Tibial artery (tissue), 4 donors: ENCODE measurements at regions not wholly inside any gene's neighbourhood (a gene's known extent, or its start where the extent isn't known, plus 50 kb on each side); places are given as distances from the start of the nearest gene placed in this dataset.

Experiments
- DNase-seq, 2 donors: peaks; one replicate each; pipeline ENCODE4 v3.0.0-alpha.2; 2019
- H3K27ac ChIP-seq, 2 donors: fragments of 200-600 bp; sonication (generic) in 1 of 2; 1 replicate in 1 of 2; 2 replicates in 1 of 2; pipeline ENCODE4 v1.5.1; 2018 to 2019; ENCODE audit warnings: mild to moderate bottlenecking in 1 of 2
- H3K27me3 ChIP-seq, 2 donors: fragments of 200-600 bp; sonication (generic) in 1 of 2; one replicate each; pipeline versions ENCODE4 v1.5.1 to v1.6.0; 2016 to 2019
- H3K36me3 ChIP-seq, 3 donors: fragments of 200-600 bp; sonication (generic) in 2 of 3; one replicate each; pipeline ENCODE4 v1.5.1; 2016 to 2019; ENCODE audit warnings: mild to moderate bottlenecking in 2 of 3
- H3K4me1 ChIP-seq, 4 donors: fragments of 200-600 bp; sonication (generic) in 2 of 4; 1 replicate in 3 of 4; 2 replicates in 1 of 4; pipeline ENCODE4 v1.5.1; 2016 to 2019
- H3K4me3 ChIP-seq, 2 donors: fragments of 200-600 bp; sonication (generic) in 1 of 2; 1 replicate in 1 of 2; 2 replicates in 1 of 2; pipeline ENCODE4 v1.5.1; 2018 to 2019; ENCODE audit warnings: mild to moderate bottlenecking in 2 of 2
- H3K9me3 ChIP-seq, 3 donors: fragments of 200-600 bp; sonication (generic) in 1 of 3; one replicate each; pipeline ENCODE4 v1.5.1; 2016 to 2019
- intact Hi-C: fragments of 100-400 bp; cut with DNase I; formaldehyde crosslinking; loops from one replicate; pipeline ENCODE4 v1.15.0; 2023; ENCODE audit warnings: low total_unique reads
- TF ChIP-seq, protein P1 (sequence below), 2 experiments: fragments of 200-600 bp in 1 of 2; fragments of 450-650 bp in 1 of 2; IDR thresholded peaks; one replicate each; pipeline ENCODE4 v1.5.1; 2017 to 2019; ENCODE audit warnings: antibody characterized with exemption in 2 of 2, mild to moderate bottlenecking in 1 of 2, moderate library complexity in 1 of 2

DNA sequence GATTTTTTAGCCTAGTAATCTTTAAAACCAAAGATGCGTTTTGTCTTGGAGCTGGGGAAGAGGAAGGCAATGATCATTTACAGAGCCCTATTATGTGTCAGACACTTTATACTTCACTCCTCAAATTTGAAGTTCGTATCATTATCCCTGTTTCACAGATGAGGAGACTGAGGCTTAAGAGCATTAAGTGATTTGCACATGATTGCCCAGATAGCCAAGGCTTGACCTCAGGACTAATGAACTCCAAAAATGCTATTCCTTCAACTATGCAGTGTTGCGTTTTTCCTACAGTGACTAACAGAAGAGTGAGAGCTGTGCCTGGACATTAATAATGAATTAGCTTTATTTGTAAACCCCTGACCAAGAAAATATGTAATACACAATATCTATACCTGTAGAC is 136.8 kb upstream of the EEA1 start:
- H3K4me3 ChIP-seq, result no peak overlapping the region
- TF ChIP-seq, protein P1, sequence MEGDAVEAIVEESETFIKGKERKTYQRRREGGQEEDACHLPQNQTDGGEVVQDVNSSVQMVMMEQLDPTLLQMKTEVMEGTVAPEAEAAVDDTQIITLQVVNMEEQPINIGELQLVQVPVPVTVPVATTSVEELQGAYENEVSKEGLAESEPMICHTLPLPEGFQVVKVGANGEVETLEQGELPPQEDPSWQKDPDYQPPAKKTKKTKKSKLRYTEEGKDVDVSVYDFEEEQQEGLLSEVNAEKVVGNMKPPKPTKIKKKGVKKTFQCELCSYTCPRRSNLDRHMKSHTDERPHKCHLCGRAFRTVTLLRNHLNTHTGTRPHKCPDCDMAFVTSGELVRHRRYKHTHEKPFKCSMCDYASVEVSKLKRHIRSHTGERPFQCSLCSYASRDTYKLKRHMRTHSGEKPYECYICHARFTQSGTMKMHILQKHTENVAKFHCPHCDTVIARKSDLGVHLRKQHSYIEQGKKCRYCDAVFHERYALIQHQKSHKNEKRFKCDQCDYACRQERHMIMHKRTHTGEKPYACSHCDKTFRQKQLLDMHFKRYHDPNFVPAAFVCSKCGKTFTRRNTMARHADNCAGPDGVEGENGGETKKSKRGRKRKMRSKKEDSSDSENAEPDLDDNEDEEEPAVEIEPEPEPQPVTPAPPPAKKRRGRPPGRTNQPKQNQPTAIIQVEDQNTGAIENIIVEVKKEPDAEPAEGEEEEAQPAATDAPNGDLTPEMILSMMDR (IDR thresholded peaks at IDR 0.05), result no peak

DNA sequence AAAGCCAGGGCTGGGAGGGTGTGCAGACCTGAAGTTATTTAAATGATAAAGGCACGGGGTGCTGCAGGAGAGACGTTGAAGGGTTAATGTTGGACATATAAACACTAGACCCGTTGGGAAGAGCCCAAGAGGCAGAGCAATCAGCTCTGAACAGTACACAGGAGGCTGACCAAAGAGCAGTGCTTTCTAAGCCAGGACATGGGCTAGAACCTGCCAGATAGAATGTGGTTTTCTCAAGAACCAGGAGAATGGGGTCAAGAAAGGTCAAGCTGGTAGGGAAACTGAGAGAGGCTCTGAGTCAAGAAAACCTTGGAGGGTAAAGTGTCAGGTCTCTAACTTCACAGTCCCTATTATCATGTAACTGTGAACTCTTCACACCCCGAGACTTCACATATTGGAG is 143.2 kb upstream of the EEA1 start:
- TF ChIP-seq, protein P1 (IDR thresholded peaks at IDR 0.05), result no peak
- no peak for DNase-seq
- no peaks in the 10 kb centered on the region for H3K27me3 ChIP-seq
- no peaks in the 10 kb centered on the region for H3K36me3 ChIP-seq
- no peak overlapping the region for H3K4me3 ChIP-seq
- intact Hi-C loops, result no loop called here
- no peak overlapping the region for H3K27ac ChIP-seq
- no peaks in the 10 kb centered on the region for H3K4me1 ChIP-seq
- H3K9me3 ChIP-seq, result no peaks in the 10 kb centered on the region

More for the DNA sequence above, 136.8 kb upstream of the EEA1 start:
- no peaks in the 10 kb centered on the region for H3K27me3 ChIP-seq
- H3K36me3 ChIP-seq, result no peaks in the 10 kb centered on the region
- no peak overlapping the region for H3K27ac ChIP-seq
- peaks cover 0 to 17% (median 13%) of the 10 kb centered on the region in 4 donors for H3K4me1 ChIP-seq
- no peak for DNase-seq
- intact Hi-C loops, result no loop called here
- no peaks in the 10 kb centered on the region for H3K9me3 ChIP-seq

DNA sequence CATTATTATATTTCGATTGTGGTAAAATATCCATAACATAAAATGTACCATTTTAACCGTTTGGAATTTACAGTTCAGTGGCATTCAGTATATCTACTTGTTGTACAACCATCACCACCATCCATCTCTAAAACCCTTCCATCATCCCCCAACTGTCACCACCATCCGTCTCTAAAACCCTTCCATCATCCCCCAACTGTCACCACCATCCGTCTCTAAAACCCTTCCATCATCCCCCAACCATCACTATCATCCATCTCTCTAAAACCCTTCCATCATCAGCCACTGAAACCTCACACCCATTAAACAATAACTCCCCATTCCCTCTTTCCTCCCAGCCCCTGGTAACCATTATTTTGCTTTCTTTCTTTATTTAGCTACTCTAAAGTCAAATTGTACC is 144.2 kb upstream of the EEA1 start:
- Histone ChIP-seq H3K4me1 (no peaks in the 10 kb centered on the region), H3K36me3 (no peaks in the 10 kb centered on the region), H3K4me3 (no peak overlapping the region), H3K9me3 (no peaks in the 10 kb centered on the region), H3K27me3 (no peaks in the 10 kb centered on the region), H3K27ac (no peak overlapping the region)
- TF ChIP-seq, protein P1 (IDR thresholded peaks at IDR 0.05), result no peak
- intact Hi-C loops, result no loop called here
- DNase-seq, result no peak

DNA sequence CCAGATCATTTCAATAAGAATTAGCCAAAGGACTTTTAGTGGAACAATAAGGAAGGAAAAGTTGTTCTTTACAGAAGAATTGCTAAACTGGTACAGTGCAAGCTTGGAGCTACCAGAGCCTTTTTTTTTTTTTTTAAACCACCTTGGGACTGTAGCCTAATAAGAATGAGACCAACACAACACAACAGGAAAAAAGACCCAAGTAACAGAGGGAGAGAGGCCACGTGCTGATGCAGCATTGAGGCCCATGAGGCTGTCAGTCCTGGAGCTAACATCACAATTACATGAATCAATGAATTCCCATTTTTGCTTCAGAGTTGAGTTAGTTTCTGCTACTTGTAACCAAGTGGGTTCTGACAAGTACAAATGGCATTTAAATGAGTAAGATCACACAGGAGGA is 149.0 kb upstream of the EEA1 start:
- peaks cover 0 to 10% (median 0%) of the 10 kb centered on the region in 4 donors for H3K4me1 ChIP-seq
- no peaks in the 10 kb centered on the region for H3K9me3 ChIP-seq
- no peak for DNase-seq
- no peak overlapping the region for H3K27ac ChIP-seq
- no peak overlapping the region for H3K4me3 ChIP-seq
- intact Hi-C loops, result no loop called here
- H3K27me3 ChIP-seq, result no peaks in the 10 kb centered on the region
- no peaks in the 10 kb centered on the region for H3K36me3 ChIP-seq
- TF ChIP-seq, protein P1 (IDR thresholded peaks at IDR 0.05), result no peak

DNA sequence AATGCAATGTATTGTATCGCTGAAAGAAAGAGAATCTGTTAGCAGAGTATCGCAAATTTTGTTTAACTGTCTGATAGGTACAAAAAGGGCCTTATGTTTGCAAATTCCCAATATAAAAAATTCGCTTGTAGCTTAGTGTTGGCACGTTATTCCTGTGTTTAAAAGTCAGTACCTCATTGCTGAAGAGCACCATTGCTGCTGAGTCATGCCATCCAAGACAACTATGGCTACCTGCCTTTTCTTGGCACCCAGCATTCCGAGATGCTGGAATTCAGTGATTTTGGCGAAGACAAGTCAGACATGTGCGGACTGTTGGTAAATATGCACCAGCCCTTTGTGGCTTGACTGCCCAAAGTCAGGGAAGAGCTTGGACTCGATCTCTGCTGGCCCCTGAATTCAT is 149.5 kb upstream of the EEA1 start:
- Histone ChIP-seq H3K4me3 (no peak overlapping the region), H3K36me3 (no peaks in the 10 kb centered on the region), H3K27ac (no peak overlapping the region), H3K9me3 (no peaks in the 10 kb centered on the region), H3K4me1 (peaks cover 0 to 10% (median 0%) of the 10 kb centered on the region in 4 donors), H3K27me3 (no peaks in the 10 kb centered on the region)
- DNase-seq, result no peak
- intact Hi-C loops, result no loop called here
- TF ChIP-seq, protein P1 (IDR thresholded peaks at IDR 0.05), result no peak

DNA sequence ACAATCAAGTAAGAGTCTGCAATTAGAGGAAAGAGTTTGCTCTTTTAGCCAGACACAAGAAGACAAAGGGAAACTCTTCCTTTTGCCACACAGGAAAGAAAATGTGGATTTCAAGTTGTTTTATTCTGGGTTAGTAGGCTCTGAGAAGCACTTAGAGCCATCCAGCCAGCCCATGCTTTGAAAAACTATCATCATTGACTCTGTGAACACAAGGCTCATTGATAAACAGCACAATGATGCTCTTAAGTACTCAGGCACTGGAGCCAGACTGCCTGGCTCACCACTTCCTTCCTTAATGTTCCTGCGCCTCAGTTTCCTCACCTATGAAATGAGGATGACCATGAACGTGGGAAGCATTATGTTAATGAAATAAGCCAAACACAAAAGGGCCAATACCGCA is 150.2 kb upstream of the EEA1 start:
- intact Hi-C loops, result no loop called here
- H3K36me3 ChIP-seq, result no peaks in the 10 kb centered on the region
- H3K27ac ChIP-seq, result no peak overlapping the region
- H3K9me3 ChIP-seq, result no peaks in the 10 kb centered on the region
- peaks cover 0 to 10% (median 0%) of the 10 kb centered on the region in 4 donors for H3K4me1 ChIP-seq
- H3K27me3 ChIP-seq, result no peaks in the 10 kb centered on the region
- TF ChIP-seq, protein P1 (IDR thresholded peaks at IDR 0.05), result no peak
- no peak overlapping the region for H3K4me3 ChIP-seq
- no peak for DNase-seq
